Adrenal gland (tissue), 9 donors: ENCODE measurements at regions not wholly inside any gene's neighbourhood (a gene's known extent, or its start where the extent isn't known, plus 50 kb on each side); places are given as distances from the start of the nearest gene placed in this dataset.
"Not testable (repeated sequence)": the region's sequence is repeated elsewhere in the genome, so short reads cannot be mapped to it uniquely, and the experiment has no call there.

Source experiments
- DNase-seq, 7 donors: peaks; one replicate each; pipeline ENCODE4 v3.0.0-alpha.2; 2019 to 2020
- H3K27ac ChIP-seq, 5 donors: fragments of 200-600 bp; sonication (generic) in 4 of 5; 1 replicate in 3 of 5; 2 replicates in 2 of 5; pipeline versions ENCODE4 v1.5.1 to v1.8.0; 2016 to 2020; ENCODE audit warnings: mild to moderate bottlenecking in 1 of 5
- H3K27me3 ChIP-seq: fragments of 200-600 bp; 2 replicates; pipeline ENCODE4 v1.8.0; 2021
- H3K36me3 ChIP-seq, 2 donors: fragments of 200-600 bp; replicated peaks in 1 of 2; 1 replicate in 1 of 2; 2 replicates in 1 of 2; pipeline versions ENCODE4 v1.5.1 to v1.8.0; 2018 to 2022
- H3K4me1 ChIP-seq, 2 donors: fragments of 200-600 bp; replicated peaks in 1 of 2; 1 replicate in 1 of 2; 2 replicates in 1 of 2; pipeline versions ENCODE4 v1.5.1 to v1.8.0; 2018 to 2021
- H3K4me3 ChIP-seq, 4 donors: fragments of 200-600 bp; sonication (generic) in 3 of 4; one replicate each; pipeline ENCODE4 v1.5.1; 2016 to 2018
- H3K9me3 ChIP-seq, 3 donors: fragments of 200-600 bp; sonication (generic) in 1 of 3; replicated peaks in 1 of 3; 1 replicate in 2 of 3; 2 replicates in 1 of 3; pipeline versions ENCODE4 v1.5.1 to v1.8.0; 2016 to 2021
- POLR2A ChIP-seq, 2 donors: fragments of 450-650 bp; IDR thresholded peaks; one replicate each; pipeline ENCODE4 v1.6.1; 2017; ENCODE audit warnings: antibody characterized with exemption in 2 of 2, mild to moderate bottlenecking in 2 of 2, moderate library complexity in 1 of 2
- WGBS, 4 donors: extraction: QIAGEN DNeasy Blood & Tissue Kit in 2 of 4; methylation state at CpG; one replicate each; pipeline versions ENCODE4 v1.1.5 to v1.1.7; 2013 to 2017; 5-methylcytosine and 5-hydroxymethylcytosine counted together
- intact Hi-C, 2 donors: fragments of 100-400 bp; cut with DNase I; formaldehyde crosslinking; loops; one replicate each; pipeline versions ENCODE4 v1.14.1 to v1.15.0; 2022 to 2023
- TF ChIP-seq, protein P1 (sequence below), 6 experiments: fragments of 450-650 bp in 4 of 6; fragments of 200-600 bp in 2 of 6; sonication (generic) in 1 of 6; IDR thresholded peaks; 1 replicate in 5 of 6; 2 replicates in 1 of 6; pipeline versions ENCODE4 v1.5.1 to v1.8.0; 2016 to 2021; ENCODE audit warnings: antibody characterized with exemption in 6 of 6, mild to moderate bottlenecking in 2 of 6, moderate library complexity in 1 of 6
- donor health status: healthy with polysubstance abuse.
- donor health status: Bipolar disorder and iron deficiency.
- donor health status: DM: yes; HTN: yes; CAD: no.
- donor health status: DM: no; HTN: no; CAD: no.
- donor health status: DM: no; HTN: no; CAD: no.

- Histone ChIP-seq H3K36me3 (no peaks in the 10 kb centered on the region), H3K27me3 (no peaks in the 10 kb centered on the region), H3K4me3 (no peak overlapping the region), H3K4me1 (no peaks in the 10 kb centered on the region), H3K9me3 (no peaks in the 10 kb centered on the region), H3K27ac (no peak overlapping the region)
- TF ChIP-seq, protein P1, sequence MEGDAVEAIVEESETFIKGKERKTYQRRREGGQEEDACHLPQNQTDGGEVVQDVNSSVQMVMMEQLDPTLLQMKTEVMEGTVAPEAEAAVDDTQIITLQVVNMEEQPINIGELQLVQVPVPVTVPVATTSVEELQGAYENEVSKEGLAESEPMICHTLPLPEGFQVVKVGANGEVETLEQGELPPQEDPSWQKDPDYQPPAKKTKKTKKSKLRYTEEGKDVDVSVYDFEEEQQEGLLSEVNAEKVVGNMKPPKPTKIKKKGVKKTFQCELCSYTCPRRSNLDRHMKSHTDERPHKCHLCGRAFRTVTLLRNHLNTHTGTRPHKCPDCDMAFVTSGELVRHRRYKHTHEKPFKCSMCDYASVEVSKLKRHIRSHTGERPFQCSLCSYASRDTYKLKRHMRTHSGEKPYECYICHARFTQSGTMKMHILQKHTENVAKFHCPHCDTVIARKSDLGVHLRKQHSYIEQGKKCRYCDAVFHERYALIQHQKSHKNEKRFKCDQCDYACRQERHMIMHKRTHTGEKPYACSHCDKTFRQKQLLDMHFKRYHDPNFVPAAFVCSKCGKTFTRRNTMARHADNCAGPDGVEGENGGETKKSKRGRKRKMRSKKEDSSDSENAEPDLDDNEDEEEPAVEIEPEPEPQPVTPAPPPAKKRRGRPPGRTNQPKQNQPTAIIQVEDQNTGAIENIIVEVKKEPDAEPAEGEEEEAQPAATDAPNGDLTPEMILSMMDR (IDR thresholded peaks at IDR 0.05): no peak
- no peak for TF ChIP-seq POLR2A (IDR thresholded peaks at IDR 0.05)
- 23 to 35% (median 30%) methylated on average over 2 of the region's 2 CpGs for WGBS, 4 donors
- DNase-seq: peak in 3 of 7 donors; percentile 7 to 19 (median 14)
- intact Hi-C loops: no loop called here
Observed at GRCh38 chr3:75272691-75273090, 391.4 kb upstream of the FRG2C start.

DNA sequence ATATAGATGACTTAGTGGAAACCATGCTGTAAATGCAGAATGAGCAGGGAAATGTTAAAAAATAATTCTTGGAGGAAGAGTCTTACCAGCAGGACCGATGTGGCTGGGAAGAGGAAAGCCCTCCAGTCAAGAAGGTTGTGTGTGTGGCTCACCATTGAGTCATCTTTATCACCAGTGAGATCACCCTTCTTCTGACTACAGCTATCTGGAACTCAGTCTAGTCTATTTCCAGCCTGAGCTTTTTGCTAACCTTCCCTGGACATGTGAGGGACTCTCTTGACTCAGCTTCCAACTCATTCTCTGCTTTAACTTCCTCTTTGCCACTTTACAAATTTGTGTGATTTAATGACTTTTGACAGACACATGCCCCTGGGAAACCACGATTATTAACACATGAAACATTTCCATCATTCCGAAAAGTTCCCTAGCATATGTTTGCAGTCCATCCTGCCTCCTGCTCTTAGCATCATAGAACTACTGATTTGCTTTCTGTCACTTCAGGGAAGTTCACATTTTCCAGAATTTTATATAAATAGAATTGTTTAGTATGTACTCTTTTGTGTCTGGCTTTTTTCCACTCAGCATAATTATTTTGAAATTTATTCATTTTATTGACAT is 378.5 kb upstream of the FRG2C start:
- peak in 1 of 7 donors; percentile 14 for DNase-seq
- H3K27ac ChIP-seq, intact Hi-C loops, H3K27me3 ChIP-seq, H3K4me1 ChIP-seq, H3K4me3 ChIP-seq, H3K9me3 ChIP-seq, H3K36me3 ChIP-seq: not testable (repeated sequence)
- WGBS, 4 donors: 36 to 48% (median 45%) methylated on average over 3 of the region's 3 CpGs

- H3K4me1 ChIP-seq, H3K27ac ChIP-seq, DNase-seq, H3K36me3 ChIP-seq, H3K9me3 ChIP-seq, H3K27me3 ChIP-seq, H3K4me3 ChIP-seq, intact Hi-C loops: not testable (repeated sequence)
- 94 to 96% (median 96%) methylated on average over 3 to 37 of the region's 40 CpGs; no CpG with 5 or more reads in 1 of the 4 donors for WGBS, 4 donors
Observed at GRCh38 chr3:75288972-75289574, 375.1 kb upstream of the FRG2C start.

DNA sequence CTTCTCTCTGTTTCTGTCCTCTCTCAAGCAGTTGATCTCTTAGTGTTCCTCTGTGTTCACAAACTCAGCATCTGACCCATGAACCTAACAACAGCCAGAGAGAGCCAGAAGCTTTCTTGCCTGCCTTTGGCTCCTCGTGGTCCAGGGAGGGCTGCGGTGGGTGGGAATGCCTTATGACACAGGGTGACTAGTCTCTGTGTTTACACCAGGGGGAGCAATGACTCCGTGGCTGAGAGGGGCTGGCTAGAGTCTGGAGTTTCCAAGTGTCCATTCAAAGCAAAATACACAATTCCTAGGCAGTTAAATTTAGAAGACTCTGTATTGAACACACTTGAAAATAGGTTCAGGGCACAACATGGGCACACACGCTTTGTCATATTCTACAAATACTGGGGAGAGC is 370.0 kb upstream of the FRG2C start:
- no peaks in the 10 kb centered on the region for H3K4me1 ChIP-seq
- TF ChIP-seq, protein P1 (IDR thresholded peaks at IDR 0.05): peak; percentile 54 to 85 (median 66)
- TF ChIP-seq POLR2A (IDR thresholded peaks at IDR 0.05): no peak
- H3K9me3 ChIP-seq: no peaks in the 10 kb centered on the region
- WGBS, 4 donors: 11 to 25% (median 17%) methylated on average over 3 to 4 of the region's 4 CpGs
- no peaks in the 10 kb centered on the region for H3K36me3 ChIP-seq
- peak; percentile 24 to 69 (median 35) for DNase-seq
- no peak overlapping the region for H3K27ac ChIP-seq
- no peaks in the 10 kb centered on the region for H3K27me3 ChIP-seq
- intact Hi-C loops: loop anchor here (10.0 kb wide), 1 partner anchor 131 kb away; no protein-coding TSS in a partner anchor
- no peak overlapping the region for H3K4me3 ChIP-seq

- Histone ChIP-seq H3K27me3 (no peaks in the 10 kb centered on the region), H3K4me3 (no peak overlapping the region), H3K4me1 (no peaks in the 10 kb centered on the region), H3K36me3 (no peaks in the 10 kb centered on the region), H3K9me3 (no peaks in the 10 kb centered on the region), H3K27ac (no peak overlapping the region)
- intact Hi-C loops: loop anchor here (10.0 kb wide), 1 partner anchor 130 kb away; no protein-coding TSS in a partner anchor
- DNase-seq: no peak
- 59 to 70% (median 67%) methylated on average over 7 of the region's 7 CpGs for WGBS, 4 donors
- TF ChIP-seq POLR2A (IDR thresholded peaks at IDR 0.05): no peak
- TF ChIP-seq, protein P1 (IDR thresholded peaks at IDR 0.05): no peak
Observed at GRCh38 chr3:75295013-75295412, 369.1 kb upstream of the FRG2C start.
